ENCODE measurements at regions not wholly inside any gene's neighbourhood (a gene's known extent, or its start where the extent isn't known, plus 50 kb on each side); places are given as distances from the start of the nearest gene placed in this dataset.

DNA sequence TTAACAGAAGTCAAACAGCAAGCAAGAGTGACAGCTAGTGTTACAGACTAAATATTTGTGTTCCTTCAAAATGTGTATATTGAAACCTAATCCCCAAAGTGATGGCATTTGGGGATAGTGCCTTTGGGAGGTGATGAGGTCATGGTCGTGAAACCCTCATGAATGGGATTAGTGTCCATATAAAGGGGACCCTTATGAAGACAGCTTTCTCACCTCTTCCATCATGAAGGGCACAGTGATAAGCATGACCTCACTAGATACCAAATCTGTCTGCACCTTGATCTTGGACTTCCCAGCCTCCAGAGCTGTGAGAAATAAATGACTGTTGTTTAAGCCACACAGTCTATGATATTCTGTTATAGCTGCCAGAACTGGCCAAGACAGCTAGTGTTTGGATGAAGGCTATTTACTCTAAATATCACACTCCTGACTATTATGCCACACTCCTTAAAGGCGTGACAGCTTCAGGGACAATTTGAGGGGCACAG is 235.7 kb upstream of the TMEM72 start:
- no peak for DNase-seq (ENCODE audit: low read depth)

DNA sequence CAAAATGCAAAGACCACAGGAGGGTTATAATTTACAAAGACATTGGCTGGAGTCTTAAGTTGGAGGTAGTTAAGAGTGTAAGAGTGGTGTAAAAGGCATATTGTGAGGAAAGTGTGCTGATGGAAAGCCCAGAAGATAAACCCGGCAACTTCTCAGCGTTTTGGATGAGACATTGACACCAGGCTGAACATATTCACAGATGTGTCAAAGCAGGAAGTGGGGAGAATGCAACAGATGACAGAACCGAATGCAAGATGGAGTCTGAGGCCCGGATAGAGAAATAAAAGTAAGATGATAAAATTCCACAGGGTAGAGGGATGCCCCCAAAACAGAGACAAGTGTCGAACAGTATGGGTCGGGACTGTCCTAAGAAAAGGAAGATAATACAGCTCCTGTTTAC is 230.4 kb upstream of the TMEM72 start:
- no peak for DNase-seq (ENCODE audit: low read depth)

- DNase-seq (ENCODE audit: low read depth) = no peak
These were observed 228.6 kb upstream of the TMEM72 start for GRCh38 chr10:44682507-44682906.

DNA sequence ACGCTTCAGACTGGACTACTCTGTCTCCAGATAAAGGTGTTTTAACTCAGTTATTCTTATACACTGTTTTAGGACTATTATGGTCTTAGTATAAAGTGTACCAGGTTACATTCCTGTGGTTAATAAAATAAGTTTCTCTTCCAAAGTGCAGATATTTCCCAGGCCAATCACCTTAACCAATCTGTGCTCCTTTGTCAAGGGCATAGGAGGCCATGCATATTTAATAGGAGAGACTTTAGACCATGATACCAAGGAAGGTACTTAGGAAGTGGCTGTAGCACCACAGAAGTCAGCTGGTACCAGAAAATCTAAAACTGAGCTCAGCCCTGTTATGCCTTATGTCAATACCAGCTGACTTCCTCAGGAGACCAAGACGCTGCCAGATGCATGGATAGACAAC is 226.5 kb upstream of the TMEM72 start:
- no peak for DNase-seq (ENCODE audit: low read depth)

GRCh38 chr10:44685220-44685619 is 225.9 kb upstream of the TMEM72 start:
- no peak for DNase-seq (ENCODE audit: low read depth)

DNA sequence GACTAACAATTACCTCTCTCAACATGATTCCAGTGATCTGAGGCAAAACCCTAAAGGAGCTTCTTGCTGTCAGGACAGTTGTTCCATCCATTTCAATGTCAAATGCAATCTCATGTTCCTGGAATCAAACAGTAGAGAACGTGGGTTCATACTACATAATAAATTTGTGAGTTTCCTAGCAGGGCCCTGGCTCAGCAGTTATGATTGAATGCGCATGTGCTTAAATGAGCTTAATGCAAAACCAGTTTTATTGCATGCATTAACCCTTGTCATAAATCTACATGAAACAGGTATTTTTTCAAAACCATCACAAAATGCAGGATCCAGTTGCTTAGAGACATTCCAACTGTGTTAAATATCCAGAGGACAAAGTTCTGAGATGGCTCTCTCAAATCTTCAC is 225.4 kb upstream of the TMEM72 start:
- no peak for DNase-seq (ENCODE audit: low read depth)

GRCh38 chr10:44689368-44689767 is 221.8 kb upstream of the TMEM72 start:
- no peak for DNase-seq (ENCODE audit: low read depth)

- no peak for DNase-seq (ENCODE audit: low read depth)
These were observed 214.6 kb upstream of the TMEM72 start for GRCh38 chr10:44696496-44696895.

GRCh38 chr10:44697116-44697515 is 214.0 kb upstream of the TMEM72 start:
- DNase-seq (ENCODE audit: low read depth) = no peak

DNA sequence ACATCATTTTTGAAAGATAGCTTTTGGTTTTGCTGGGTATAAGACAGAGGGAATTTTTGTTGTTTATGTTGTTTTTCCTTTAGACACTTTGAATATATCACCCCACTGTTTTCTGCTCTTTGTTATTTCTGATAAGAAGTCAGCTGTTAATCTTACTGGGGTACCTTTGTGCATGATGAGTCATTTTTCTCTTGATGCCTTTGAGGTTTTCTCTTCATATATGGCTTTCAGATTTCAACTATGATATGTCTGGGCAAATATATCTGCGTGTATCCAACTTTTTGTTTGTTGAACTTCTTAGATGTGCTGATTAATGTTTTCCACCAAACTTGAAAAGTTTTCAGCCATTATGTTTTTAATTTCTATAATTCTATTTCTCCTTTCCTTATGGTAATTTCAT is 208.6 kb upstream of the TMEM72 start:
- no peak for DNase-seq (ENCODE audit: low read depth)

- peak; percentile 39 for DNase-seq (ENCODE audit: low read depth)
These were observed 207.6 kb upstream of the TMEM72 start for GRCh38 chr10:44703241-44704155.

GRCh38 chr10:44704616-44705015 is 206.5 kb upstream of the TMEM72 start:
- DNase-seq (ENCODE audit: low read depth) = peak; percentile 32

DNA sequence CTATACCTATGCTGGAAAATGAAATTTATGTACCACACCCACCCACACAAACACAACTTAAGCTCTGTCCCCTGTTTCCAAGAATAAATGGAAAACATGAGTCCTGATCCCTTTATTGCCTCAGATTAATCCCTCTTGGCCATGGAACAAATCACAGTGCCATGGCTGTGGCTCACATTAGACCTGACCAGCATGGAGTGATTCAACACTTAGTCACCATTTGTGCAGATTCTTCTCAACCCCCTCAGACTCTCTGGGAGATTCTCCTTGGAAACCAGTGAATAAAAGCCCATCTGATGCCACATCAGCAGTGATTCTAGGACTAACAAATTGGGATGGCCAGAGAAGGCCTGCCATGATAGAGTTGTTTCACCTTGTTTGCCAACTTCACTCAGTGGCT is 204.4 kb upstream of the TMEM72 start:
- DNase-seq (ENCODE audit: low read depth) = peak; percentile 88

DNA sequence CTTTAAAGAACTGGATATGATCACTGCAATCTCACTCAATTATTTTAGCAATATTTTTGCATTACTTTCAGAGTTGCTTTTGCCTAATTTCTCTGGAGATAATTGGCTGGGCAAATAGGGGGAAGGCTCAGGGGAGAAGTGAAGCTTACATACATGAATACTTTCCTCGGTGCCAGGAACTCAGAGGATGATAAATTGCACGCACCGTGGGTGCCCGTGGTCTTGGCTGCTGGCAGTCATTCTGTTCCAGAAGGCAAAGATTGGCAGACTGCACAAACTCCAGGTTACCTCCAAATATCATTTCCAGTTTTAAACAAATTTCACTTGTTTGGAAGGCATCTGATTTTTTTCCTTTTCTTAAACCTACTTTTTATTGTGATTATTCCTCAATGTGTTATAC is 197.8 kb upstream of the TMEM72 start:
- no peak for DNase-seq (ENCODE audit: low read depth)

DNA sequence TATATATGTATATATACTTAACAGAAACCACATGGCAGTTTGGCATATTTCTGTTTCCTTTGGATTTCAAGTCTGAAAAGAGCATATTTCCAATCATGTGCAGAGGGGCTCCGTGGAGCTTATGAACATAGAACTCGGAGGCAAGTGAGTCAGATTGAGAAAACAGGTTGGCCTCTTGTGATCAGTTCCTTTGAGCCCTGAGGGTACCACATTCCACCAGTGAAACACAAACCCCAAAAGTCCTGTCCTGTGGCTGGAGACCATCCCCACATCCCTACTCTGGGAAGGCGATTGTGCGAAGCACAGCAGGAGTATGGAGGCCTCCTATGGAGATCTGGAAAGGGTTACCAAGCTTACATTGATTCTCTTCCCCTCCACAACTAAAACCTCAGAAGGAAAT is 196.7 kb upstream of the TMEM72 start:
- DNase-seq (ENCODE audit: low read depth) = no peak

- DNase-seq (ENCODE audit: low read depth) = no peak
These were observed 196.0 kb upstream of the TMEM72 start for GRCh38 chr10:44715136-44715535.

DNA sequence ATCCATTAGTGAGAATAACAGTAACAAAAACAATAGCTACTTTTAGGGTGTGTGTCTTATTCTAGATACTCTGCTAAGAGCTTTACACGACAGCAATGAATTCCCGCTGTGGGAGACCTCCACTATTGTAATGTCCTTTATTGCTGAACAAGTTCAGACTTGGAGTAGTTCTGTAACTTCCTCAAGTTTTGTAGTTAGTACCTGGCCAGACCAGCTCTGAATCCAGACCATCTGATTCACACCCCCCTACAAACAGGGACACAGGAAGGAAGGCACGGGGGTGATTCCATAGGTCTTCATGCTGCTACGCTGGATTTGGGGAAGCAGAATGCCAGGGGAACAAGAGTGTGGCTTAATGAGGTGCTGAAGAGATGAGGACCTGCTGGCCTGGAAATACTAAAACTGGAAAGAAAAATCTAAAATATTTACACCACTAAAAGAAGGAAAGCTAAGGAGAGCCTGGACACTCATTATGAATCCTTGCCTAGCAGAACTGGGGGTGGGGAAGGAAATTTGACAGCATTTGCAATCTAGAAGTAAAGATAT is 194.6 kb upstream of the TMEM72 start:
- no peak for DNase-seq (ENCODE audit: low read depth)

DNA sequence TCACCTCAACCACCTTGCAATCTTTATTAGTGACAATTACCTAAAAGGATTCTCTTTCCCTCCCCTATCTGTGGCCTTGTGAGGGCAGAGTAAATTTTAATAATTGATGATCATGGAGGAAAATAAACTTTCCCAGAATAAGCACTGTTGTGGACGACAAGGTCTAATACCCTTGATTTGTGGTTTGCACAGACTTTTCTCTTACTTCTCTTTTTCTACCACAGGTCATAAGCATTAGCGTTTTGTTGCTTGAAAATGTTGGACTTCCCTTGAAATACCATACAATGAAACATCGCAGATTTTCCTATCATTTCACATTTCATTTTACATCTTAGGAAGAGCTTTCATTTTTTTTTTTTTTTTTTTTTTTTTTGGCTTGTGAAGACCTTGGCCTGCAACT is 188.1 kb upstream of the TMEM72 start:
- DNase-seq (ENCODE audit: low read depth) = no peak

DNA sequence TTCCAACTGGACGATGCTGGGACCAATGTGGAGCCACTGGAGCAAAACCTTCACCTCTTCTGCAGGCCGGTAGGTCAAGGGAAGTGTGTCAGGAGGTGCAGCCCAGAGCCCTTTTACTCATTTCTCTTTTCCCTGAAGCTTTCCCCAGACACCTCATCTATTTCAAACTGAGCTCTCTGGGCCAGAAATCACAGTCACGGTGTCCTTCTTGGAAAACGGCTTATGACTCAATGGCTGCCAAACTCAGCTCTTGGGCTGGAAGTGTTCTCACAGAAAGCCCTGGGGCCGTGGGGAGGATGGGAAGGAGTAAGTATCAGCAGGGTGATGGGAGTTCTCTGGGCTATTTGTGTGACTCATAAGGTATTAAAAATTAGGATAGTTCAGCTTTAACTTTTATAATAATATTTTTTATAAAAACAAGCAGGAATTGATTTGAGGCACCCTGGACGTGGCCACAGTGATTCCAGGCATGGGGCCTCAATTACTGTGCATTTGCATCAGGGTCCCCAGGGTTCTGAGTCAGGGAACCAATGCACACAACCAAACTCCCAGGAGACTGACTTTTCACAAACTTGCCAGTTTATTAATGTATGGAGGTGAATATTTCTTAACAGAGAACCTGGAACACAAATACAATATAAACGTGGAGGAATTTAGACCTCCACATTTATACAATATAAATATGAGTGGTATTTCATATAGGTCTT is 187.4 kb upstream of the TMEM72 start:
- DNase-seq (ENCODE audit: low read depth) = peak; percentile 19

DNA sequence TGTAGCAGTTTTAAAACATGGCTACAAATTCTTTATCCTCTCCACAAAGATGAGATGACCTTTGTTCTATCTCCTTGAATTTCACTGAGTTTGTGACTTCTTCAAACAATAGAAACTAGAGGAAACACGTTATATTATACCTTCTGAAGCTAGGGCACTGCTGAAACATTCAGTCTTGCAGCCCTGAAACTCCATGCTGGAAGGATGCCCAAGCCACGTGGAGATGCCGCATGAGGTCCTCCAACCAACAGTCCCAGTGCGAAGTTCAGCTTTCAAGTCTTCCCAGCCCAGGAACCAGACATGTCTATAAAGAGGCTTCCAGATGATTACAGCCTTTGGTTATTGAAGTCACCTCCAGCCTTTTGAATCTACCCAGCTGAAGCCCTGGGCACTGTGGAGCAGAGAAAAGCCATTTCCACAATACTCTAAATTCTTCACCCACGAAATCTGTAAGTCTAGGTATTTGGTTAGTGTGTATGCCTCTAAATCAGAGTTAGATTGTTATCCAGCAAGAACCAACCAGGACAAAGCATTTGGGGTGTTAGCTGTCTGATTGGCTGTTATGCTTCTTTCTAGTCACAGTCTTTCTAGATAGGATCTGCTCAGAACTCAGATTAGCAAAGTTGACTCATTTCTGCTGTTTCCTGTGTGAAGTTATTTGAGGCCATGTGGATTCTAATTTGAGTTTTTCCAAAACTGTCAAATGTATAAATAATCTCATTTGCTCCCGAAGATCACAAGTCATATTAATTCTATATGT is 186.5 kb upstream of the TMEM72 start:
- peak; percentile 31 for DNase-seq (ENCODE audit: low read depth)

- peak; percentile 45 for DNase-seq (ENCODE audit: low read depth)
These were observed 185.7 kb upstream of the TMEM72 start for GRCh38 chr10:44725404-44725803.

All from myocyte (in vitro differentiated cells).